Stimulated activated CD4-positive, alpha-beta T cell treated with anti-CD3 and anti-CD28 coated beads, Interleukin-4, amount 100 ng/mL, for 4 hours (primary cell): ENCODE measurements at regions not wholly inside any gene's neighbourhood (a gene's known extent, or its start where the extent isn't known, plus 50 kb on each side); places are given as distances from the start of the nearest gene placed in this dataset.
A peak's percentile ranks its signal among the peaks of the same experiment; 100 is the strongest.
"Not testable (repeated sequence)": the region's sequence is repeated elsewhere in the genome, so short reads cannot be mapped to it uniquely, and the experiment has no call there.

ENCODE experiments used
- DNase-seq, 2 experiments: peaks; one replicate each; pipeline ENCODE4 v3.0.0-alpha.2; 2020

DNA sequence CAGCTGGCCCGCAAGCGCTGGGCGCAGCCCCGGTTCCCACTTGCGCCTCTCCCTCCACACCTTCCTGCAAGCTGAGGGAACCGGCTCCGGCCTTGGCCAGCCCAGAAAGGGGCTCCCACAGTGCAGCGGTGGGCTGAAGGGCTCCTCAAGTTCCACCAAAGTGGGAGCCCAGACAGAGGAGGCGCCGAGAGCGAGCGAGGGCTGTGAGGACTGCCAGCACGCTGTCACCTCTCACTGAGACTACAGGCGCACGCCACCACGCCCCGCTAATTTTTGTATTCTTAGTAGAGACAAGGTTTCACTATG lies 103.3 kb upstream of the KMT2C start:
- not testable (repeated sequence) for DNase-seq

DNA sequence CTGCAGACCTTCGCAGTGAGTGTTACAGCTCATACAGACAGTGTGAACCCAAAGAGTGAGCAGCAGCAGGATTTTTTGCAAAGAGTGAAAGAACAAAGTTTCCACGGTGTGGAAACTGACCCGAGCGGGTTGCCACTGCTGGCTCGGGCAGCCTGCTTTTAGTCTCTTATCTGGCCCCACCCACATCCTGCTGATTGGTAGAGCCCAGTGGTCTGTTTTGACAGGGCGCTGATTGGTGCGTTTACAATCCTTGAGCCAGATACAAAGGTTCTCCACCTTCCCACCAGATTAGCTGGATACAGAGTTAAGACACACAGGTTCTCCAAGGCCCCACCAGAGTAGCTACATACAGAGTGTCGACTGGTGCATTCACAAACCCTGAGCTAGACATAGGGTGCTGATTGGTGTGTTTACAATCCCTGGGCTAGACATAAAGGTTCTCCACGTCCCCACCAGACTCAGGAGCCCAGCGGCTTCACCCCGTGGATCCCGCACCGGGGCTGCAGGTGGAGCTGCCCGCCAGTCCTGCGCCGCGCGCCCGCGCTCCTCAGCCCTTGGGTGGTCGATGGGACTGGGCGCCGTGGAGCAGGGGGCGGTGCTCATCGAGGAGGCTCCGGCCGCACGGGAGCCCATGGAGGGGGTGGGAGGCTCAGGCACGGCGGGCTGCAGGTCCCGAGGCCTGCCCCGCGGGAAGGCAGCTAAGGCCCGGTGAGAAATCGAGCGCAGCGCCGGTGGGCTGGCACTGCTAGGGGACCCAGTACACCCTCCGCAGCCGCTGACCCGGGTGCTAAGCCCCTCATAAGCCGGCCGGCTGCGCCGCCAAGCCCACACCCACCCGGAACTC lies 102.8 kb upstream of the KMT2C start:
- not testable (repeated sequence) for DNase-seq

DNA sequence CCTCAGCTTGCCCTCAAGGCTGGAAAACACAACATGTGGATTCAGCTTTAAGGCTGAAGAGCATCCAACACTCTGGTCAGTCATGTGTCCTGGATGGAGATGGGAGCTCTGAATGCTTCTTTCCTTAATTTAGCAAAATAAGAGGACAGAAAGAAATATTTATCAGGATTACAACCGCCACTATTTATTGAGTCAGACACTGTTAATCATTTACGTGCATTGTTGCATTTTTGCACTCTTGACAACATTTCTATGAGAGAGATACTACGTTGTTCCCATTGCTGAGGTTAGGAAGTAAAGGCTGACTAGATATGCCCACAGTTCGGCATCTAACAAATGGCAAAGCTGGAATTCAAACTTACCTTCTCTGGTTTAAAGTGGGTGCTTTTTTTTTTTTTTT lies 101.8 kb upstream of the KMT2C start:
- no peak for DNase-seq

DNA sequence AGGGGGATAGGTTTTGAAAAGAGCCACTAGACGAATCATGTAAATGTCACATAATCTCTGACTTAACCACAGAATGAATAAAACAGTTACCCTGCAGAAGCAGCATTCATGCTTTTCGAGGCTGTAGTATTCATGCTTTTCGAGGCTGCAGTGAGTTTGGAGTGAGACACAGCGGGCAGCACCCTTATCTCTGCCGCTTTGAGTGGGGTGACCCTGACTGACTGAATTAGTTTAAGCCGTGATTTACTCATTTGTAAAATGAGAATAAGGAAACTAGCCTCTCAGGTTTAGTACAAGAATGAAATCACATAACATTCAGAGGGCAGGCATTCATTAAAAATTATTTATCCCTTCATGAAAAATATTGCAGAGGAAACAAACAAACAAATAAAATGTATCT lies 92.8 kb upstream of the KMT2C start:
- DNase-seq = no peak

DNA sequence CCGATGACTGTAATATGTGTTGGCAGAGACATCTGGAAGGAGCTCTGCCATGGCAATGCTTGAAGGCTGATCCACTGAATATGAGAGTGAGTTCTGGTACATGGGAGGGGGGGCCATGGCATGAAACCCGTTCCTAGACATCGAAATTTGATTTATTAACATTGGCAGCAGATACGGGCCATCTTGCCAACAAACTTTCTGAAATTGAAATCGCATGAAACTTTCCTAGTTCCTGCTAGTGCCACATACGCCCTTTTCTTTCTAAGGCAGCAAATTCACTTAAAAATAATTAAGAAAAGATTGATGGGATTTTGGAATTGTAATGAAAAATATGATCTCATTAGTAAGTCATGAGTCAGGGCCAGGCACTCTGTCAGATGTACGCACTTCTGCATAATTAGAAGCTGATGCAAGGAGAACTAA lies 91.8 kb upstream of the KMT2C start:
- DNase-seq = no peak

GRCh38 chr7:152523916-152524315 lies 88.1 kb upstream of the KMT2C start:
- no peak for DNase-seq

DNA sequence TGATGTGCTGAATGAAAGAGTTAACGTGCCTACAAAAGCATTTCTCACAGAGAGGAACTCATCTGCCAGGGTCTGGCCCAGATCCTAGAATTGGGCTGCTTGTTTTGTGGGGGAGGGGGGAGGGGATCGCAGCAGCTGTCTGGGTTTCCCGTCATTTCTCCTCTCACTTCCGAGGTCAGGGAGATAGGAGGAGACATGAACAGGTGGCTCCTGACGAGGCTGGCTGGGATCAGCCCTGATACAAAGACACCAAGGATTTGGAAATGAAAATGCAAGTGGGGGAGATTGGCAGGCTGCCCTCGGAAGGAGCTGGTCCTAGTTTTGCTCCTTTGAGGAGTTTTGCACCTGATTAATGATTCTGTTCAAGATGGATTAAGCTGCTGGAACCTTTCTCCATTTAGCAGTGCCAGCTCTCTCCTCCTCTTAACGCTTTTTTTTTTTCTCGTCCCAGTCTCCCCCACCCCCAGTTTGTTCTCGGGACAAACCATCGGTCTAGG lies 86.8 kb upstream of the KMT2C start:
- DNase-seq = no peak

GRCh38 chr7:152521420-152522337 lies 85.9 kb upstream of the KMT2C start:
- DNase-seq = no peak

DNA sequence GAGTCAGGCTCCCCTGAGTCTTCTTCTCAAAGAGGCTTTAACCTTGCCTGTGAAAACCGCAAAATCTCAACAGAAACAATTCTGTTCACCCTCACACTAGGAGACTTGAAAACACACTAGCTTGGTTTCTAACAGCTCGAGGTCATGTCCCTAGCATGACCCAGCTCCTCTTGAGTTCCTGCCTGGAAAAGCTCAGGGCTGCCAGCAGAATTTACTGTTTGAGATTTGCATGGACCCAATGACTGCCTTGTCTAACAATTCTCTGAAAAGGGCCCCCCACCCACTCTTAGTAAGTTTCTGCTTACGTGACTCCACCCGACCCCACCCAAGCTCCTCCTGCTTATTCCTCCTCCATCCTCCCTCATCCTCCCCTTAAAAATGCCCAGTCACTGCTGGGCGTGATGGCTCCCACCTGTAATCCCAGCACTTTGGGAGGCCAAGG lies 85.1 kb upstream of the KMT2C start:
- no peak for DNase-seq

GRCh38 chr7:152519290-152519689 lies 83.5 kb upstream of the KMT2C start:
- DNase-seq = no peak

DNA sequence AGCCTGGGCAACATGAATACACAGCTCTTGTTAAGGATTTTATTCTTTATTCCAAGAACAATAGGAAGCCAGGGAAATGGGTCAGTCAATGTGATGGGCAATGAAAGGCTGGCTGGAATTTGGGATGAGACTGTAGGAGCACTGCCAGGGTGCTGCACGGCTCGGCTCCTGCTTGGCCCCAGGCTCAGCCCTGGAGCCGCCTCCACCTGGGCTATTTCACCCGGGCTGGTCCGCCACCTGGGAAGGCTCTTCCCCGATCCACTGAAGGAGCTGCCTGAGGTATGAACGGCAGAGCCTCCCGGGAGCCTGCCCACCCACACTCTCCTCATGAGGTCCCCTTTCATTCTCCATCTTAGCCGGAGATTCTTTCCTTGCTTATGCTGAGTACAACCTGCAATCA lies 80.4 kb upstream of the KMT2C start:
- no peak for DNase-seq

- not testable (repeated sequence) for DNase-seq
These were observed 79.6 kb upstream of the KMT2C start for GRCh38 chr7:152515266-152515950.

DNA sequence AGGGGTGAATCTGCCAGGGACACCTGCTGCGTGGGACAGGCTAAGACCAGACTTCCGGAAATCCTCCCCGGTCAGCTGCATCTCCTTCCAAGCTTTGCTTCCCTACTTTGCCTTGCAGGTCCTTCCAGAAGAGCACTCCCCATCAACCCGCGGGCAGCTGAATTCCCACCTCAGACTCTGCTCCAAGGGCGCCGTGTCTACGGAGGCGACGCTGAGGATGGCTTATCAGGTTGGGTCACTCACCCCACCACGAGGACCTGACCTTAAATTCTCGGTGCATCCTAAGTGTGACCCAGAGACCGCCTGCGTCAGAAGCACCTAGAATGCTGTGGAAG lies 78.9 kb upstream of the KMT2C start:
- no peak for DNase-seq

- no peak for DNase-seq
These were observed 78.3 kb upstream of the KMT2C start for GRCh38 chr7:152513861-152514770.

GRCh38 chr7:152512706-152513105 lies 76.9 kb upstream of the KMT2C start:
- peak in 1 of 2 experiments; percentile 34 for DNase-seq

DNA sequence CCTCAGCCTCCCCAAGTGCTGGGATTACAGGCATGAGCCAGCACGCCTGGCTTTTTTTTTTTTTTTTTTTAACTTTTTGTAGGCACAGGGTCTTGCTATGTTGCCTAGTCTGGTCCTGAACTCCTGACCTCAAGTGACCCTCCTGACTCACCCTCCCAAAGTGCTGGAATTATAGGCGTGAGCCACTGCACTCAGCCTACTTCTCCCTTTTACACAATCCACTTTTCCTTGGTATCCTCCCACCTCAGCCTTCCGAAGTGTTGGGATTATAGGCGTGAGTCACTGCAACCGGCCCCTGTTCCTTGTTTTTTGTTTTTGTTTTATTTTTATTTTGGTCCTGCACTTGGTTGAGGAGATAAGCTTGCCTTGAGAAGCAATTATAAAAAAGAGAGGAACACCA lies 75.9 kb upstream of the KMT2C start:
- no peak for DNase-seq

GRCh38 chr7:152508701-152509100 lies 72.9 kb upstream of the KMT2C start:
- DNase-seq = no peak

GRCh38 chr7:152505606-152506005 lies 69.8 kb upstream of the KMT2C start:
- no peak for DNase-seq

DNA sequence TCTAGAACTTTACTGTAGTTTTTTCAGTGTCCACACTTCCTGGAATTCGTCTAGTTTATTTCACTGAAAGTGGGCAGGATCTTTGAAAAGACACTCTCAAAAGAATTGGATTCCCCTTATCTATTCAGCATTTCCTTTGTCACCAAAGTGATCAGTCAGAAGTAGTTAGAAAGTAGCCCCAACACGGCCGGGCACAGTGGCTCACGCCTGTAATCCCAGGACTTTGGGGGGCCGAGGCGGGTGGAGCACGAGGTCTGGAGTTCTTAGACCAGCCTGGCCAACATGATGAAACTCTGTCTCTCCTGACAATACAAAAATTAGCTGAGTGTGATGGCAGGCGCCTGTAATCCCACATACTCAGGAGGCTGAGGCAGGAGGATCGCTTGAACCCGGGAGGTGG lies 69.0 kb upstream of the KMT2C start:
- DNase-seq = no peak

GRCh38 chr7:152504367-152504766 lies 68.6 kb upstream of the KMT2C start:
- no peak for DNase-seq

- no peak for DNase-seq
These were observed 67.3 kb upstream of the KMT2C start for GRCh38 chr7:152502813-152503790.
